ENCODE measurements at regions not wholly inside any gene's neighbourhood (a gene's known extent, or its start where the extent isn't known, plus 50 kb on each side); places are given as distances from the start of the nearest gene placed in this dataset.

GRCh38 chr2:236366397-236366796 lies 102.2 kb upstream of the ASB18 start:
- Histone ChIP-seq H3K27me3 (no peaks in the 10 kb centered on the region), H3K27ac (no peak overlapping the region), H3K9me3 (no peaks in the 10 kb centered on the region), H3K4me3 (no peak overlapping the region), H3K4me1 (no peaks in the 10 kb centered on the region), H3K36me3 (no peaks in the 10 kb centered on the region)
- DNase-seq = no peak
- intact Hi-C loops (cut with DNase I; ENCODE audit: low total_unique reads) = no loop called here
- TF ChIP-seq POLR2A (IDR thresholded peaks at IDR 0.05) (no peak), CTCF (IDR thresholded peaks at IDR 0.05) (no peak)

GRCh38 chr2:236367506-236368289 lies 103.5 kb upstream of the ASB18 start:
- no peaks in the 10 kb centered on the region for H3K9me3 ChIP-seq
- no peak for DNase-seq
- TF ChIP-seq POLR2A (IDR thresholded peaks at IDR 0.05) = no peak
- TF ChIP-seq CTCF (IDR thresholded peaks at IDR 0.05) = no peak
- H3K4me1 ChIP-seq = no peaks in the 10 kb centered on the region
- intact Hi-C loops (cut with DNase I; ENCODE audit: low total_unique reads) = no loop called here
- no peaks in the 10 kb centered on the region for H3K36me3 ChIP-seq
- H3K27me3 ChIP-seq = no peaks in the 10 kb centered on the region
- H3K4me3 ChIP-seq = no peak overlapping the region
- H3K27ac ChIP-seq = no peak overlapping the region

- intact Hi-C loops (cut with DNase I; ENCODE audit: low total_unique reads) = no loop called here
- H3K4me3 ChIP-seq = no peak overlapping the region
- H3K27ac ChIP-seq = no peak overlapping the region
- H3K9me3 ChIP-seq = no peaks in the 10 kb centered on the region
- TF ChIP-seq CTCF (IDR thresholded peaks at IDR 0.05) (no peak), POLR2A (IDR thresholded peaks at IDR 0.05) (no peak)
- H3K27me3 ChIP-seq = no peaks in the 10 kb centered on the region
- H3K36me3 ChIP-seq = no peaks in the 10 kb centered on the region
- DNase-seq = no peak
- no peaks in the 10 kb centered on the region for H3K4me1 ChIP-seq
Measured at GRCh38 chr2:236369661-236370062, 105.5 kb upstream of the ASB18 start.

GRCh38 chr2:236370847-236371409 lies 106.7 kb upstream of the ASB18 start:
- TF ChIP-seq CTCF (IDR thresholded peaks at IDR 0.05) (no peak), POLR2A (IDR thresholded peaks at IDR 0.05) (no peak)

GRCh38 chr2:236375973-236376476 lies 111.8 kb upstream of the ASB18 start:
- H3K27ac ChIP-seq = no peak overlapping the region
- intact Hi-C loops (cut with DNase I; ENCODE audit: low total_unique reads) = no loop called here
- H3K9me3 ChIP-seq = no peaks in the 10 kb centered on the region
- no peak overlapping the region for H3K4me3 ChIP-seq
- H3K36me3 ChIP-seq = no peaks in the 10 kb centered on the region
- DNase-seq = no peak
- TF ChIP-seq CTCF (IDR thresholded peaks at IDR 0.05) (no peak), POLR2A (IDR thresholded peaks at IDR 0.05) (no peak)
- no peaks in the 10 kb centered on the region for H3K27me3 ChIP-seq
- no peaks in the 10 kb centered on the region for H3K4me1 ChIP-seq

More at GRCh38 chr2:236370847-236371409, 106.7 kb upstream of the ASB18 start:
- no peak for DNase-seq
- Histone ChIP-seq H3K4me1 (no peaks in the 10 kb centered on the region), H3K27ac (no peak overlapping the region), H3K36me3 (no peaks in the 10 kb centered on the region), H3K27me3 (no peaks in the 10 kb centered on the region), H3K4me3 (no peak overlapping the region), H3K9me3 (no peaks in the 10 kb centered on the region)
- intact Hi-C loops (cut with DNase I; ENCODE audit: low total_unique reads) = no loop called here

Measured in uterus (tissue), 3 donors.